Breast epithelium (tissue), 4 donors: ENCODE measurements at regions not wholly inside any gene's neighbourhood (a gene's known extent, or its start where the extent isn't known, plus 50 kb on each side); places are given as distances from the start of the nearest gene placed in this dataset.

Experiments
- DNase-seq, 2 donors: peaks; one replicate each; pipeline ENCODE4 v3.0.0-alpha.2; 2019; ENCODE audit warnings: low spot score in 2 of 2
- H3K27ac ChIP-seq, 2 donors: fragments of 200-600 bp; sonication (generic) in 1 of 2; one replicate each; pipeline ENCODE4 v1.5.1; 2016 to 2019; ENCODE audit warnings: mild to moderate bottlenecking in 1 of 2
- H3K27me3 ChIP-seq, 2 donors: fragments of 200-600 bp; sonication (generic) in 1 of 2; one replicate each; pipeline versions ENCODE4 v1.5.1 to v1.6.0; 2017 to 2019; ENCODE audit warnings: control low read depth in 1 of 2, mild to moderate bottlenecking in 1 of 2
- H3K36me3 ChIP-seq: fragments of 200-600 bp; one replicate; pipeline ENCODE4 v1.5.1; 2019
- H3K4me1 ChIP-seq, 2 donors: fragments of 200-600 bp; sonication (generic); one replicate each; pipeline ENCODE4 v1.5.1; 2016 to 2019; ENCODE audit warnings: control low read depth in 1 of 2
- H3K4me3 ChIP-seq, 3 donors: fragments of 200-600 bp; sonication (generic); 1 replicate in 2 of 3; 2 replicates in 1 of 3; pipeline ENCODE4 v1.5.1; 2016 to 2019; ENCODE audit warnings: mild to moderate bottlenecking in 3 of 3, moderate library complexity in 2 of 3
- H3K9me3 ChIP-seq, 2 donors: fragments of 200-600 bp; sonication (generic) in 1 of 2; one replicate each; pipeline ENCODE4 v1.5.1; 2016 to 2019; ENCODE audit warnings: control low read depth in 1 of 2
- POLR2A ChIP-seq: fragments of 450-650 bp; IDR thresholded peaks from one replicate; pipeline ENCODE4 v1.6.1; 2016; ENCODE audit warnings: antibody characterized with exemption, mild to moderate bottlenecking, moderate library complexity
- POLR2AphosphoS5 ChIP-seq, 3 donors: sonication (generic); formaldehyde crosslinking; IDR thresholded peaks; one replicate each; pipeline ENCODE4 v1.6.1; 2017; ENCODE audit warnings: antibody characterized with exemption in 3 of 3
- intact Hi-C: fragments of 100-400 bp; cut with DNase I; formaldehyde crosslinking; loops from one replicate; pipeline ENCODE4 v1.15.1; 2023; ENCODE audit warnings: low total_unique reads
- TF ChIP-seq, protein P1 (sequence below), 3 donors: fragments of 450-650 bp; IDR thresholded peaks; one replicate each; pipeline ENCODE4 v1.5.1; 2016 to 2017; ENCODE audit warnings: antibody characterized with exemption in 3 of 3, mild to moderate bottlenecking in 3 of 3, moderate library complexity in 3 of 3

DNA sequence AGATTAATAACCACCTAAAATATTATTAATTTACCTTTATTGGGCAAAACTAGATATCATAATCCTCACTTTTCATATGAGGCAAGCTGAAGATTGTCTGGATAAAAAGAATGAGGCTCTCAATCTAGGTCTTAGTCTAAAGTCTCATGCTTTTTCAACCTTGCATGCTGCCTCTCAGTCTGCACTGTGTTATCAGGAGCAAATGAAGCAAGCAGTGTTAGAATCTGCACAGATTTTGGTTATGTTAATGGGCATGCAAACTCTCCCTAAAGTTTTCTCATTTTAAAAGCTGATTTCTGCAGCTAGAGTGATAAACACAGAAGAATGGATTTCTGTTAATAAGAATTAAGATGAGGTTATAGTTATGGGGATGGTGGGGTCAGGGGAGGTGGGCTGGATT, 350.7 kb upstream of the C11orf87 start:
- intact Hi-C loops, result no loop called here
- no peak for DNase-seq

GRCh38 chr11:109071712-109072524, 350.1 kb upstream of the C11orf87 start:
- Histone ChIP-seq H3K9me3 (peaks cover 0 to 9% of the 10 kb centered on the region in 2 donors), H3K36me3 (no peaks in the 10 kb centered on the region), H3K27me3 (no peaks in the 10 kb centered on the region), H3K4me3 (no peak overlapping the region), H3K27ac (peak overlapping the region; percentile 70 to 74), H3K4me1 (no peaks in the 10 kb centered on the region)
- peak in 1 of 2 donors; percentile 69 for DNase-seq
- TF ChIP-seq, protein P1, sequence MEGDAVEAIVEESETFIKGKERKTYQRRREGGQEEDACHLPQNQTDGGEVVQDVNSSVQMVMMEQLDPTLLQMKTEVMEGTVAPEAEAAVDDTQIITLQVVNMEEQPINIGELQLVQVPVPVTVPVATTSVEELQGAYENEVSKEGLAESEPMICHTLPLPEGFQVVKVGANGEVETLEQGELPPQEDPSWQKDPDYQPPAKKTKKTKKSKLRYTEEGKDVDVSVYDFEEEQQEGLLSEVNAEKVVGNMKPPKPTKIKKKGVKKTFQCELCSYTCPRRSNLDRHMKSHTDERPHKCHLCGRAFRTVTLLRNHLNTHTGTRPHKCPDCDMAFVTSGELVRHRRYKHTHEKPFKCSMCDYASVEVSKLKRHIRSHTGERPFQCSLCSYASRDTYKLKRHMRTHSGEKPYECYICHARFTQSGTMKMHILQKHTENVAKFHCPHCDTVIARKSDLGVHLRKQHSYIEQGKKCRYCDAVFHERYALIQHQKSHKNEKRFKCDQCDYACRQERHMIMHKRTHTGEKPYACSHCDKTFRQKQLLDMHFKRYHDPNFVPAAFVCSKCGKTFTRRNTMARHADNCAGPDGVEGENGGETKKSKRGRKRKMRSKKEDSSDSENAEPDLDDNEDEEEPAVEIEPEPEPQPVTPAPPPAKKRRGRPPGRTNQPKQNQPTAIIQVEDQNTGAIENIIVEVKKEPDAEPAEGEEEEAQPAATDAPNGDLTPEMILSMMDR (IDR thresholded peaks at IDR 0.05), result no peak
- no peak for TF ChIP-seq POLR2AphosphoS5 (IDR thresholded peaks at IDR 0.05)
- TF ChIP-seq POLR2A, result no peak
- intact Hi-C loops, result no loop called here

More for the DNA sequence above, 350.7 kb upstream of the C11orf87 start:
- no peaks in the 10 kb centered on the region for H3K27me3 ChIP-seq
- no peaks in the 10 kb centered on the region for H3K4me1 ChIP-seq
- TF ChIP-seq, protein P1 (IDR thresholded peaks at IDR 0.05), result no peak
- no peak for TF ChIP-seq POLR2A
- TF ChIP-seq POLR2AphosphoS5 (IDR thresholded peaks at IDR 0.05), result no peak
- no peak overlapping the region for H3K4me3 ChIP-seq
- H3K27ac ChIP-seq, result no peak overlapping the region
- H3K9me3 ChIP-seq, result peaks cover 0 to 9% of the 10 kb centered on the region in 2 donors
- H3K36me3 ChIP-seq, result no peaks in the 10 kb centered on the region

- intact Hi-C loops, result no loop called here
- Histone ChIP-seq H3K36me3 (no peaks in the 10 kb centered on the region), H3K27ac (peak overlapping the region in 1 of 2 donors; percentile 70), H3K4me3 (no peak overlapping the region), H3K4me1 (no peaks in the 10 kb centered on the region), H3K9me3 (peaks cover 0 to 9% of the 10 kb centered on the region in 2 donors), H3K27me3 (no peaks in the 10 kb centered on the region)
- DNase-seq, result no peak
- no peak for TF ChIP-seq POLR2AphosphoS5 (IDR thresholded peaks at IDR 0.05)
- no peak for TF ChIP-seq POLR2A
- TF ChIP-seq, protein P1 (IDR thresholded peaks at IDR 0.05), result no peak
These were observed 348.8 kb upstream of the C11orf87 start for GRCh38 chr11:109073032-109073822.

GRCh38 chr11:109075976-109076375, 346.0 kb upstream of the C11orf87 start:
- Histone ChIP-seq H3K27ac (no peak overlapping the region), H3K4me3 (no peak overlapping the region), H3K9me3 (no peaks in the 10 kb centered on the region), H3K27me3 (no peaks in the 10 kb centered on the region), H3K36me3 (no peaks in the 10 kb centered on the region), H3K4me1 (no peaks in the 10 kb centered on the region)
- intact Hi-C loops, result no loop called here
- DNase-seq, result no peak
- TF ChIP-seq, protein P1 (IDR thresholded peaks at IDR 0.05), result no peak
- TF ChIP-seq POLR2AphosphoS5 (IDR thresholded peaks at IDR 0.05) (no peak), POLR2A (no peak)

DNA sequence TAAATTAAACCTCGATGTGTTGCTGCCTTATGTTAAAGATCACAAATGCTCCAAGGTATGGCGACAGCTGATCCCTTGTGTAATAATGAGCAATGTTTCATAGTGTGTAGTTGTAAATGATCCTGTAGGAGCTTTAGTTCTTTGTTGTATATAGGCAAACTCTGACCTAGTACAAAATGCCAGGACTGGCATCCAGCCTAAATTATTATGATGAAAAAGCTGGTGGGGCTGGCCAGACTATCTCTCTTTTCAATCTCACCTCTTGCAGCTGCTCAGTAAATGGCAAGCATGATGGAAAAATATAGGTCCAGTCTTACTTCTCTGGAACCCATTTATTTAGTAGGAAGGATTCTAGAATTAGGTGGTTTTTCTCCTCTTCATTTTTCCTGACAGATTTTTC, 345.1 kb upstream of the C11orf87 start:
- no peak overlapping the region for H3K4me3 ChIP-seq
- DNase-seq, result no peak
- intact Hi-C loops, result no loop called here
- no peaks in the 10 kb centered on the region for H3K9me3 ChIP-seq
- no peaks in the 10 kb centered on the region for H3K4me1 ChIP-seq
- no peak overlapping the region for H3K27ac ChIP-seq
- TF ChIP-seq POLR2AphosphoS5 (IDR thresholded peaks at IDR 0.05) (no peak), POLR2A (no peak)
- TF ChIP-seq, protein P1 (IDR thresholded peaks at IDR 0.05), result no peak
- no peaks in the 10 kb centered on the region for H3K27me3 ChIP-seq
- no peaks in the 10 kb centered on the region for H3K36me3 ChIP-seq
